HepG2 (cell line): ENCODE measurements at regions not wholly inside any gene's neighbourhood (a gene's known extent, or its start where the extent isn't known, plus 50 kb on each side); places are given as distances from the start of the nearest gene placed in this dataset.

Experiments used
- KLF16 ChIP-seq, 2 experiments: sonication (generic) in 1 of 2; formaldehyde crosslinking in 1 of 2; IDR thresholded peaks; 2 replicates each; pipeline versions ENCODE4 v1.6.1 to v1.8.0; 2016 to 2023; ENCODE audit warnings: missing genetic modification reagents in 2 of 2, missing compliant biosample characterization in 1 of 2
- PHF5A ChIP-seq: IDR thresholded peaks from one replicate; pipeline ENCODE4 v1.6.1; 2018; ENCODE audit warnings: low read depth, missing genetic modification reagents; ENCODE audit not compliant: unreplicated experiment
- ZNF124 ChIP-seq: sonication (generic); formaldehyde crosslinking; IDR thresholded peaks from 2 replicates; pipeline ENCODE4 v1.4.0; 2020; ENCODE audit warnings: missing genetic modification reagents
- ZNF180 ChIP-seq: sonication (generic); formaldehyde crosslinking; IDR thresholded peaks from 2 replicates; pipeline ENCODE4 v1.4.0; 2020; ENCODE audit warnings: low read depth, missing genetic modification reagents, borderline replicate concordance
- ZNF510 ChIP-seq: sonication (generic); formaldehyde crosslinking; IDR thresholded peaks from 2 replicates; pipeline ENCODE4 v1.4.0; 2020; ENCODE audit warnings: low read depth, mild to moderate bottlenecking, missing genetic modification reagents
- TF ChIP-seq, protein P1 (sequence below): sonication (generic); formaldehyde crosslinking; IDR thresholded peaks from 2 replicates; pipeline ENCODE4 v1.4.0; 2020; ENCODE audit warnings: missing genetic modification reagents
- TF ChIP-seq, protein P2 (sequence below): sonication (generic); formaldehyde crosslinking; conservative IDR thresholded peaks from 2 replicates; pipeline ENCODE4 v1.4.0; 2020; ENCODE audit warnings: missing genetic modification reagents
- TF ChIP-seq, protein P3 (sequence below): IDR thresholded peaks from 2 replicates; pipeline ENCODE4 v1.6.1; 2012; ENCODE audit warnings: inconsistent platforms
- TF ChIP-seq, protein P4 (sequence below), 2 experiments: fragments of 450-650 bp in 1 of 2; sonication (generic) in 1 of 2; formaldehyde crosslinking in 1 of 2; IDR thresholded peaks; 2 replicates each; pipeline versions ENCODE4 v1.6.1 to v1.8.0; 2016 to 2022; ENCODE audit warnings: antibody characterized with exemption in 1 of 2, mild to moderate bottlenecking in 1 of 2, missing genetic modification reagents in 1 of 2

DNA sequence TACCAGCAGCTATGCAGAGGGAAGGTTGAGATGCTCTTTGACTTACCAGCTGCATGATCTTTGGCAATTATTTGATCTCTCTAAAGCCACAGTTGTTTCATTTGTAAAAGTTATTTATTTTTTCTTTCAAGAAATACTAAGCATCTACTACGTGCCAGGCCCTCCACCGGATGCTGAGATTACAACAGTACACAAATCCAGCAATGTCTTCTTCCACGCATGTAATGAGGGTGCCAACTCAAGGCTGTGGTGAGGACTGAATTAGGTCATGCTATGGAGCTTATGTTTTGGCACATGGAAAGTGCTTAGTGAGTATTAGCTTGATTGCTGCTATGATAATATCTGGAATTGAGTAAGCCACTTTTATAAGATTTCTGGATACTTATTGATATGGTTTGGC, 358.2 kb downstream of the IRS2 start:
- TF ChIP-seq, protein P1, sequence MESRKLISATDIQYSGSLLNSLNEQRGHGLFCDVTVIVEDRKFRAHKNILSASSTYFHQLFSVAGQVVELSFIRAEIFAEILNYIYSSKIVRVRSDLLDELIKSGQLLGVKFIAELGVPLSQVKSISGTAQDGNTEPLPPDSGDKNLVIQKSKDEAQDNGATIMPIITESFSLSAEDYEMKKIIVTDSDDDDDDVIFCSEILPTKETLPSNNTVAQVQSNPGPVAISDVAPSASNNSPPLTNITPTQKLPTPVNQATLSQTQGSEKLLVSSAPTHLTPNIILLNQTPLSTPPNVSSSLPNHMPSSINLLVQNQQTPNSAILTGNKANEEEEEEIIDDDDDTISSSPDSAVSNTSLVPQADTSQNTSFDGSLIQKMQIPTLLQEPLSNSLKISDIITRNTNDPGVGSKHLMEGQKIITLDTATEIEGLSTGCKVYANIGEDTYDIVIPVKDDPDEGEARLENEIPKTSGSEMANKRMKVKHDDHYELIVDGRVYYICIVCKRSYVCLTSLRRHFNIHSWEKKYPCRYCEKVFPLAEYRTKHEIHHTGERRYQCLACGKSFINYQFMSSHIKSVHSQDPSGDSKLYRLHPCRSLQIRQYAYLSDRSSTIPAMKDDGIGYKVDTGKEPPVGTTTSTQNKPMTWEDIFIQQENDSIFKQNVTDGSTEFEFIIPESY (CRISPR knock-in tag): no peak
- TF ChIP-seq KLF16 (CRISPR knock-in tag; IDR thresholded peaks at IDR 0.05) (no peak), ZNF510 (CRISPR knock-in tag) (no peak), ZNF180 (CRISPR knock-in tag) (no peak), ZNF124 (CRISPR knock-in tag) (no peak), PHF5A (CRISPR knock-in tag) (no peak)
- TF ChIP-seq, protein P2, sequence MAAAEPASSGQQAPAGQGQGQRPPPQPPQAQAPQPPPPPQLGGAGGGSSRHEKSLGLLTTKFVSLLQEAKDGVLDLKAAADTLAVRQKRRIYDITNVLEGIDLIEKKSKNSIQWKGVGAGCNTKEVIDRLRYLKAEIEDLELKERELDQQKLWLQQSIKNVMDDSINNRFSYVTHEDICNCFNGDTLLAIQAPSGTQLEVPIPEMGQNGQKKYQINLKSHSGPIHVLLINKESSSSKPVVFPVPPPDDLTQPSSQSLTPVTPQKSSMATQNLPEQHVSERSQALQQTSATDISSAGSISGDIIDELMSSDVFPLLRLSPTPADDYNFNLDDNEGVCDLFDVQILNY: no peak
- TF ChIP-seq, protein P3, sequence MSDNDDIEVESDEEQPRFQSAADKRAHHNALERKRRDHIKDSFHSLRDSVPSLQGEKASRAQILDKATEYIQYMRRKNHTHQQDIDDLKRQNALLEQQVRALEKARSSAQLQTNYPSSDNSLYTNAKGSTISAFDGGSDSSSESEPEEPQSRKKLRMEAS: no peak
- TF ChIP-seq, protein P4, sequence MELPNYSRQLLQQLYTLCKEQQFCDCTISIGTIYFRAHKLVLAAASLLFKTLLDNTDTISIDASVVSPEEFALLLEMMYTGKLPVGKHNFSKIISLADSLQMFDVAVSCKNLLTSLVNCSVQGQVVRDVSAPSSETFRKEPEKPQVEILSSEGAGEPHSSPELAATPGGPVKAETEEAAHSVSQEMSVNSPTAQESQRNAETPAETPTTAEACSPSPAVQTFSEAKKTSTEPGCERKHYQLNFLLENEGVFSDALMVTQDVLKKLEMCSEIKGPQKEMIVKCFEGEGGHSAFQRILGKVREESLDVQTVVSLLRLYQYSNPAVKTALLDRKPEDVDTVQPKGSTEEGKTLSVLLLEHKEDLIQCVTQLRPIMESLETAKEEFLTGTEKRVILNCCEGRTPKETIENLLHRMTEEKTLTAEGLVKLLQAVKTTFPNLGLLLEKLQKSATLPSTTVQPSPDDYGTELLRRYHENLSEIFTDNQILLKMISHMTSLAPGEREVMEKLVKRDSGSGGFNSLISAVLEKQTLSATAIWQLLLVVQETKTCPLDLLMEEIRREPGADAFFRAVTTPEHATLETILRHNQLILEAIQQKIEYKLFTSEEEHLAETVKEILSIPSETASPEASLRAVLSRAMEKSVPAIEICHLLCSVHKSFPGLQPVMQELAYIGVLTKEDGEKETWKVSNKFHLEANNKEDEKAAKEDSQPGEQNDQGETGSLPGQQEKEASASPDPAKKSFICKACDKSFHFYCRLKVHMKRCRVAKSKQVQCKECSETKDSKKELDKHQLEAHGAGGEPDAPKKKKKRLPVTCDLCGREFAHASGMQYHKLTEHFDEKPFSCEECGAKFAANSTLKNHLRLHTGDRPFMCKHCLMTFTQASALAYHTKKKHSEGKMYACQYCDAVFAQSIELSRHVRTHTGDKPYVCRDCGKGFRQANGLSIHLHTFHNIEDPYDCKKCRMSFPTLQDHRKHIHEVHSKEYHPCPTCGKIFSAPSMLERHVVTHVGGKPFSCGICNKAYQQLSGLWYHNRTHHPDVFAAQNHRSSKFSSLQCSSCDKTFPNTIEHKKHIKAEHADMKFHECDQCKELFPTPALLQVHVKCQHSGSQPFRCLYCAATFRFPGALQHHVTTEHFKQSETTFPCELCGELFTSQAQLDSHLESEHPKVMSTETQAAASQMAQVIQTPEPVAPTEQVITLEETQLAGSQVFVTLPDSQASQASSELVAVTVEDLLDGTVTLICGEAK (IDR thresholded peaks at IDR 0.05): no peak
- TF ChIP-seq, protein P4 (CRISPR knock-in tag; IDR thresholded peaks at IDR 0.05): no peak
